Hypothalamus (tissue), 51 donors: ENCODE measurements at regions not wholly inside any gene's neighbourhood (a gene's known extent, or its start where the extent isn't known, plus 50 kb on each side); places are given as distances from the start of the nearest gene placed in this dataset.
"Not testable (repeated sequence)": the region's sequence is repeated elsewhere in the genome, so short reads cannot be mapped to it uniquely, and the experiment has no call there.

ENCODE experiments used
- DNase-seq, 51 donors: peaks; one replicate each; lab custom pipeline; 2025; lab: John Stamatoyannopoulos, UW

GRCh38 chr4:72887152-72887551, 182.4 kb downstream of the COX18 start:
- DNase-seq, result no peak

- no peak for DNase-seq
These were observed 182.9 kb downstream of the COX18 start for GRCh38 chr4:72886602-72887001.

- not testable (repeated sequence) for DNase-seq
These were observed 185.3 kb downstream of the COX18 start for GRCh38 chr4:72884225-72884624.

GRCh38 chr4:72876946-72877345, 192.6 kb downstream of the COX18 start:
- DNase-seq, result no peak

- no peak for DNase-seq
These were observed 194.0 kb downstream of the COX18 start for GRCh38 chr4:72875545-72875944.

- no peak for DNase-seq
These were observed 194.4 kb downstream of the COX18 start for GRCh38 chr4:72875138-72875537.

- DNase-seq, result no peak
These were observed 204.6 kb downstream of the COX18 start for GRCh38 chr4:72864898-72865297.

- not testable (repeated sequence) for DNase-seq
These were observed 205.2 kb downstream of the COX18 start for GRCh38 chr4:72864277-72864676.

- no peak for DNase-seq
These were observed 208.8 kb downstream of the COX18 start for GRCh38 chr4:72860766-72861165.

GRCh38 chr4:72858328-72858727, 211.2 kb downstream of the COX18 start:
- DNase-seq, result no peak

GRCh38 chr4:72857787-72858186, 211.7 kb downstream of the COX18 start:
- no peak for DNase-seq

GRCh38 chr4:72857216-72857615, 212.3 kb downstream of the COX18 start:
- no peak for DNase-seq

- no peak for DNase-seq
These were observed 223.0 kb downstream of the COX18 start for GRCh38 chr4:72846280-72847111.

GRCh38 chr4:72843466-72843865, 226.1 kb downstream of the COX18 start:
- DNase-seq, result no peak

GRCh38 chr4:72842323-72842722, 227.2 kb downstream of the COX18 start:
- no peak for DNase-seq

- DNase-seq, result not testable (repeated sequence)
These were observed 229.3 kb downstream of the COX18 start for GRCh38 chr4:72840166-72840565.

GRCh38 chr4:72828864-72829263, 240.7 kb downstream of the COX18 start:
- DNase-seq, result no peak

GRCh38 chr4:72827968-72828367, 241.5 kb downstream of the COX18 start:
- no peak for DNase-seq

GRCh38 chr4:72820107-72820506, 249.4 kb downstream of the COX18 start:
- DNase-seq, result no peak

GRCh38 chr4:72817012-72817411, 248.0 kb upstream of the ADAMTS3 start:
- DNase-seq, result no peak

GRCh38 chr4:72814241-72814640, 245.2 kb upstream of the ADAMTS3 start:
- no peak for DNase-seq

- DNase-seq, result no peak
These were observed 240.2 kb upstream of the ADAMTS3 start for GRCh38 chr4:72809208-72809607.

GRCh38 chr4:72805284-72805683, 236.3 kb upstream of the ADAMTS3 start:
- no peak for DNase-seq
